ENCODE measurements at regions not wholly inside any gene's neighbourhood (a gene's known extent, or its start where the extent isn't known, plus 50 kb on each side); places are given as distances from the start of the nearest gene placed in this dataset.

GRCh38 chr15:95520511-95520910, 810.0 kb upstream of the NR2F2 start:
- Histone ChIP-seq H3K36me3 (ENCODE audit: control insufficient read depth in 1 of 2, insufficient read depth in 2 of 2, low read length in 2 of 2) (no peaks in the 10 kb centered on the region), H4K8ac (ENCODE audit: low read depth, low read length) (no peak overlapping the region), H2BK120ac (ENCODE audit: insufficient read depth, low read length, poor library complexity) (no peak overlapping the region), H2AK5ac (ENCODE audit: low read length) (no peak overlapping the region), H3K23ac (ENCODE audit: low read length) (no peak overlapping the region), H3K4ac (ENCODE audit: low read depth, low read length) (no peak overlapping the region), H3K27me3 (ENCODE audit: insufficient read depth, low read length) (no peaks in the 10 kb centered on the region), H4K91ac (ENCODE audit: low read depth, low read length) (no peak overlapping the region), H3K9me3 (ENCODE audit: insufficient read depth, low read depth, low read length) (no peaks in the 10 kb centered on the region), H3K18ac (ENCODE audit: low read length) (no peak overlapping the region), H3K79me1 (ENCODE audit: low read length) (no peaks in the 10 kb centered on the region), H3K4me3 (ENCODE audit: low read depth, low read length) (no peak overlapping the region), H3K4me2 (ENCODE audit: low read length) (no peak overlapping the region), H3K14ac (ENCODE audit: low read length) (no peak overlapping the region), H3K27ac (ENCODE audit: low read depth, low read length) (no peak overlapping the region), H2BK5ac (ENCODE audit: low read depth, low read length, poor library complexity) (no peak overlapping the region), H3K9ac (ENCODE audit: low read length) (no peak overlapping the region), H2AFZ (ENCODE audit: insufficient read depth, low read length, poor library complexity) (no peak overlapping the region), H3K79me2 (ENCODE audit: control insufficient read depth, insufficient read depth, low read length, poor library complexity) (no peaks in the 10 kb centered on the region), H3K4me1 (ENCODE audit: control insufficient read depth in 1 of 2, insufficient read depth in 2 of 2, low read length in 2 of 2) (no peaks in the 10 kb centered on the region), H2BK12ac (ENCODE audit: low read length) (no peak overlapping the region), H4K12ac (ENCODE audit: low read depth, low read length) (no peak overlapping the region)
- DNase-seq: no peak
- no CpG with 5 or more reads among the region's 2 CpGs for WGBS (ENCODE audit: extremely low coverage, insufficient coverage, insufficient read length)

GRCh38 chr15:95520922-95521321, 809.6 kb upstream of the NR2F2 start:
- Histone ChIP-seq H3K4ac (ENCODE audit: low read depth, low read length) (no peak overlapping the region), H3K27me3 (ENCODE audit: insufficient read depth, low read length) (no peaks in the 10 kb centered on the region), H2BK5ac (ENCODE audit: low read depth, low read length, poor library complexity) (no peak overlapping the region), H4K91ac (ENCODE audit: low read depth, low read length) (no peak overlapping the region), H3K4me2 (ENCODE audit: low read length) (no peak overlapping the region), H3K36me3 (ENCODE audit: control insufficient read depth in 1 of 2, insufficient read depth in 2 of 2, low read length in 2 of 2) (no peaks in the 10 kb centered on the region), H3K9me3 (ENCODE audit: insufficient read depth, low read depth, low read length) (no peaks in the 10 kb centered on the region), H3K23ac (ENCODE audit: low read length) (no peak overlapping the region), H3K4me3 (ENCODE audit: low read depth, low read length) (no peak overlapping the region), H4K12ac (ENCODE audit: low read depth, low read length) (no peak overlapping the region), H2AK5ac (ENCODE audit: low read length) (no peak overlapping the region), H3K27ac (ENCODE audit: low read depth, low read length) (no peak overlapping the region), H3K79me2 (ENCODE audit: control insufficient read depth, insufficient read depth, low read length, poor library complexity) (no peaks in the 10 kb centered on the region), H4K8ac (ENCODE audit: low read depth, low read length) (no peak overlapping the region), H3K14ac (ENCODE audit: low read length) (no peak overlapping the region), H2BK12ac (ENCODE audit: low read length) (no peak overlapping the region), H2BK120ac (ENCODE audit: insufficient read depth, low read length, poor library complexity) (no peak overlapping the region), H3K79me1 (ENCODE audit: low read length) (no peaks in the 10 kb centered on the region), H2AFZ (ENCODE audit: insufficient read depth, low read length, poor library complexity) (no peak overlapping the region), H3K9ac (ENCODE audit: low read length) (no peak overlapping the region), H3K4me1 (ENCODE audit: control insufficient read depth in 1 of 2, insufficient read depth in 2 of 2, low read length in 2 of 2) (no peaks in the 10 kb centered on the region), H3K18ac (ENCODE audit: low read length) (no peak overlapping the region)
- no peak for DNase-seq
- WGBS (ENCODE audit: extremely low coverage, insufficient coverage, insufficient read length): no CpG with 5 or more reads among the region's 4 CpGs

DNA sequence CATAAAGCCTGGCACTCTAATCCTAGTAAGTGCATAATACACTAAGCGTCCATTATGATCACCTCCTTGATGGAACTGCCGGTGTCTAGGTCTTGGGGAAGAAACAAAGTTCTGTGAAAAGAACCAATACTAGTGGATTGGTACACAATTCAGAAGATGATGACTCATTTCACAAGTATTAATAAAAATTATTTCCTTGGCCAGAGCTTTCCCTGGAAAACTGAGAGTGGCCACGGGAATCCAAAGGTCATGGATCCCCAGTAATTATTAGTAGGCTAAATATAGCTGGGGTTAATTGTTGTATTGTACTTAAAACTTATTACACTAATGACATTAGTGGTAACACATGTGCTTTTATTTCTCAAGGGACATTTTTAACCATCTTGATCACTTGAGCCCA, 808.0 kb upstream of the NR2F2 start:
- Histone ChIP-seq H3K4ac (ENCODE audit: low read depth, low read length) (no peak overlapping the region), H3K27ac (ENCODE audit: low read depth, low read length) (no peak overlapping the region)
- no CpG with 5 or more reads among the region's 3 CpGs for WGBS (ENCODE audit: extremely low coverage, insufficient coverage, insufficient read length)

GRCh38 chr15:95528920-95529319, 801.6 kb upstream of the NR2F2 start:
- H3K18ac ChIP-seq (ENCODE audit: low read length): no peak overlapping the region
- no peak overlapping the region for H3K27ac ChIP-seq (ENCODE audit: low read depth, low read length)
- no peak overlapping the region for H2AK5ac ChIP-seq (ENCODE audit: low read length)
- H3K23ac ChIP-seq (ENCODE audit: low read length): peak overlapping the region; percentile 58
- H3K9ac ChIP-seq (ENCODE audit: low read length): no peak overlapping the region
- H2BK5ac ChIP-seq (ENCODE audit: low read depth, low read length, poor library complexity): no peak overlapping the region
- no peaks in the 10 kb centered on the region for H3K79me1 ChIP-seq (ENCODE audit: low read length)
- no peaks in the 10 kb centered on the region for H3K9me3 ChIP-seq (ENCODE audit: insufficient read depth, low read depth, low read length)
- no peak overlapping the region for H4K8ac ChIP-seq (ENCODE audit: low read depth, low read length)
- WGBS (ENCODE audit: extremely low coverage, insufficient coverage, insufficient read length): no CpG with 5 or more reads among the region's 3 CpGs
- no peak overlapping the region for H2AFZ ChIP-seq (ENCODE audit: insufficient read depth, low read length, poor library complexity)
- no peak overlapping the region for H3K4ac ChIP-seq (ENCODE audit: low read depth, low read length)
- no peak overlapping the region for H3K4me2 ChIP-seq (ENCODE audit: low read length)
- no peaks in the 10 kb centered on the region for H3K27me3 ChIP-seq (ENCODE audit: insufficient read depth, low read length)
- no peak overlapping the region for H3K14ac ChIP-seq (ENCODE audit: low read length)
- H4K91ac ChIP-seq (ENCODE audit: low read depth, low read length): no peak overlapping the region
- H2BK120ac ChIP-seq (ENCODE audit: insufficient read depth, low read length, poor library complexity): no peak overlapping the region
- no peak for DNase-seq
- H3K79me2 ChIP-seq (ENCODE audit: control insufficient read depth, insufficient read depth, low read length, poor library complexity): no peaks in the 10 kb centered on the region
- peak overlapping the region; percentile 17 for H2BK12ac ChIP-seq (ENCODE audit: low read length)
- no peak overlapping the region for H4K12ac ChIP-seq (ENCODE audit: low read depth, low read length)
- no peaks in the 10 kb centered on the region for H3K36me3 ChIP-seq (ENCODE audit: control insufficient read depth in 1 of 2, insufficient read depth in 2 of 2, low read length in 2 of 2)
- H3K4me3 ChIP-seq (ENCODE audit: low read depth, low read length): no peak overlapping the region
- no peaks in the 10 kb centered on the region for H3K4me1 ChIP-seq (ENCODE audit: control insufficient read depth in 1 of 2, insufficient read depth in 2 of 2, low read length in 2 of 2)

More for the DNA sequence above, 808.0 kb upstream of the NR2F2 start:
- H3K9me3 ChIP-seq (ENCODE audit: insufficient read depth, low read depth, low read length): no peaks in the 10 kb centered on the region
- H2AK5ac ChIP-seq (ENCODE audit: low read length): no peak overlapping the region
- H4K12ac ChIP-seq (ENCODE audit: low read depth, low read length): no peak overlapping the region
- H4K91ac ChIP-seq (ENCODE audit: low read depth, low read length): no peak overlapping the region
- H2BK5ac ChIP-seq (ENCODE audit: low read depth, low read length, poor library complexity): no peak overlapping the region
- no peaks in the 10 kb centered on the region for H3K27me3 ChIP-seq (ENCODE audit: insufficient read depth, low read length)
- no peak for DNase-seq
- H4K8ac ChIP-seq (ENCODE audit: low read depth, low read length): no peak overlapping the region
- no peaks in the 10 kb centered on the region for H3K79me2 ChIP-seq (ENCODE audit: control insufficient read depth, insufficient read depth, low read length, poor library complexity)
- no peak overlapping the region for H3K4me3 ChIP-seq (ENCODE audit: low read depth, low read length)
- H3K79me1 ChIP-seq (ENCODE audit: low read length): no peaks in the 10 kb centered on the region
- no peak overlapping the region for H2BK120ac ChIP-seq (ENCODE audit: insufficient read depth, low read length, poor library complexity)
- H3K23ac ChIP-seq (ENCODE audit: low read length): no peak overlapping the region
- H3K14ac ChIP-seq (ENCODE audit: low read length): no peak overlapping the region
- H3K4me2 ChIP-seq (ENCODE audit: low read length): no peak overlapping the region
- H3K9ac ChIP-seq (ENCODE audit: low read length): no peak overlapping the region
- no peaks in the 10 kb centered on the region for H3K36me3 ChIP-seq (ENCODE audit: control insufficient read depth in 1 of 2, insufficient read depth in 2 of 2, low read length in 2 of 2)
- H2AFZ ChIP-seq (ENCODE audit: insufficient read depth, low read length, poor library complexity): no peak overlapping the region
- no peaks in the 10 kb centered on the region for H3K4me1 ChIP-seq (ENCODE audit: control insufficient read depth in 1 of 2, insufficient read depth in 2 of 2, low read length in 2 of 2)
- H3K18ac ChIP-seq (ENCODE audit: low read length): no peak overlapping the region
- no peak overlapping the region for H2BK12ac ChIP-seq (ENCODE audit: low read length)

All from trophoblast cell (in vitro differentiated cells and primary cell).